ENCODE measurements at regions not wholly inside any gene's neighbourhood (a gene's known extent, or its start where the extent isn't known, plus 50 kb on each side); places are given as distances from the start of the nearest gene placed in this dataset.

GRCh38 chr4:189036906-189037305 lies 897.7 kb downstream of the TRIML1 start:
- Mint-ChIP-seq H3K4me3 (no peak overlapping the region), H3K9me3 (peaks cover 17 to 20% (median 18%) of the 10 kb centered on the region in 3 donors), H3K4me1 (no peaks in the 10 kb centered on the region), H3K27ac (no peak overlapping the region), H3K27me3 (no peaks in the 10 kb centered on the region), H3K36me3 (no peaks in the 10 kb centered on the region)
- H3K36me3 ChIP-seq (ENCODE audit: control insufficient read depth in 2 of 2, extremely low read depth in 1 of 2, insufficient read depth in 1 of 2, low read length in 1 of 2): no peaks in the 10 kb centered on the region
- H3K27ac ChIP-seq (ENCODE audit: low read length): no peak overlapping the region
- H3K4me1 ChIP-seq (ENCODE audit: control insufficient read depth in 1 of 2, extremely low read depth in 1 of 2, insufficient read depth in 2 of 2, low read length in 2 of 2): no peaks in the 10 kb centered on the region
- no peaks in the 10 kb centered on the region for H3K9me3 ChIP-seq
- DNase-seq (no peak), ATAC-seq (replicated peaks in 1 of 4) (no peak)
- ChIA-PET POLR2A (no interaction called here), CTCF (no interaction called here)
- H3K4me3 ChIP-seq (ENCODE audit: control insufficient read depth in 1 of 2, extremely low read depth in 1 of 2, low read length in 1 of 2): no peak overlapping the region
- WGBS (ENCODE audit: insufficient coverage): 93% methylated on average over 4 of the region's 6 CpGs
- no peaks in the 10 kb centered on the region for H3K27me3 ChIP-seq (replicated peaks in 1 of 2; ENCODE audit: control insufficient read depth in 2 of 2, extremely low read depth in 1 of 2, insufficient read depth in 2 of 2, low read length in 1 of 2)

- no peaks in the 10 kb centered on the region for H3K36me3 ChIP-seq (ENCODE audit: control insufficient read depth in 2 of 2, extremely low read depth in 1 of 2, insufficient read depth in 1 of 2, low read length in 1 of 2)
- POLR2A ChIA-PET: no interaction called here
- no peaks in the 10 kb centered on the region for H3K9me3 ChIP-seq
- Mint-ChIP-seq H3K27ac (no peak overlapping the region), H3K4me1 (no peaks in the 10 kb centered on the region), H3K9me3 (peaks cover 8 to 11% (median 8%) of the 10 kb centered on the region in 3 donors), H3K36me3 (no peaks in the 10 kb centered on the region), H3K4me3 (no peak overlapping the region), H3K27me3 (no peaks in the 10 kb centered on the region)
- no peak for ATAC-seq (replicated peaks in 1 of 4)
- no peak overlapping the region for H3K27ac ChIP-seq (ENCODE audit: low read length)
- H3K4me3 ChIP-seq (ENCODE audit: control insufficient read depth in 1 of 2, extremely low read depth in 1 of 2, low read length in 1 of 2): no peak overlapping the region
- no peaks in the 10 kb centered on the region for H3K27me3 ChIP-seq (replicated peaks in 1 of 2; ENCODE audit: control insufficient read depth in 2 of 2, extremely low read depth in 1 of 2, insufficient read depth in 2 of 2, low read length in 1 of 2)
- WGBS (ENCODE audit: insufficient coverage): no CpG with 5 or more reads among the region's 1 CpG
- DNase-seq: no peak
- CTCF ChIA-PET: no interaction called here
- H3K4me1 ChIP-seq (ENCODE audit: control insufficient read depth in 1 of 2, extremely low read depth in 1 of 2, insufficient read depth in 2 of 2, low read length in 2 of 2): no peaks in the 10 kb centered on the region
Measured at GRCh38 chr4:189046642-189047041, 894.0 kb upstream of the FRG1 start.

GRCh38 chr4:189048119-189048518 lies 892.6 kb upstream of the FRG1 start:
- ATAC-seq (replicated peaks in 1 of 4): no peak
- DNase-seq: no peak
- H3K4me1 ChIP-seq (ENCODE audit: control insufficient read depth in 1 of 2, extremely low read depth in 1 of 2, insufficient read depth in 2 of 2, low read length in 2 of 2): no peaks in the 10 kb centered on the region
- POLR2A ChIA-PET: no interaction called here
- Mint-ChIP-seq H3K9me3 (peaks cover 0 to 4% (median 0%) of the 10 kb centered on the region in 3 donors), H3K27me3 (no peaks in the 10 kb centered on the region), H3K27ac (no peak overlapping the region), H3K36me3 (no peaks in the 10 kb centered on the region), H3K4me1 (no peaks in the 10 kb centered on the region), H3K4me3 (no peak overlapping the region)
- no peaks in the 10 kb centered on the region for H3K27me3 ChIP-seq (replicated peaks in 1 of 2; ENCODE audit: control insufficient read depth in 2 of 2, extremely low read depth in 1 of 2, insufficient read depth in 2 of 2, low read length in 1 of 2)
- WGBS (ENCODE audit: insufficient coverage): 100% methylated on average over 1 of the region's 1 CpG
- no peaks in the 10 kb centered on the region for H3K36me3 ChIP-seq (ENCODE audit: control insufficient read depth in 2 of 2, extremely low read depth in 1 of 2, insufficient read depth in 1 of 2, low read length in 1 of 2)
- no peak overlapping the region for H3K27ac ChIP-seq (ENCODE audit: low read length)
- H3K9me3 ChIP-seq: no peaks in the 10 kb centered on the region
- H3K4me3 ChIP-seq (ENCODE audit: control insufficient read depth in 1 of 2, extremely low read depth in 1 of 2, low read length in 1 of 2): no peak overlapping the region
- CTCF ChIA-PET: no interaction called here

GRCh38 chr4:189049682-189050081 lies 891.0 kb upstream of the FRG1 start:
- H3K9me3 ChIP-seq: no peaks in the 10 kb centered on the region
- no peaks in the 10 kb centered on the region for H3K36me3 ChIP-seq (ENCODE audit: control insufficient read depth in 2 of 2, extremely low read depth in 1 of 2, insufficient read depth in 1 of 2, low read length in 1 of 2)
- DNase-seq (no peak), ATAC-seq (replicated peaks in 1 of 4) (no peak)
- no peaks in the 10 kb centered on the region for H3K4me1 ChIP-seq (ENCODE audit: control insufficient read depth in 1 of 2, extremely low read depth in 1 of 2, insufficient read depth in 2 of 2, low read length in 2 of 2)
- H3K9me3 Mint-ChIP-seq: peaks cover 0 to 4% (median 3%) of the 10 kb centered on the region in 3 donors
- 72% methylated on average over 4 of the region's 8 CpGs for WGBS (ENCODE audit: insufficient coverage)
- no peak overlapping the region for H3K4me3 ChIP-seq (ENCODE audit: control insufficient read depth in 1 of 2, extremely low read depth in 1 of 2, low read length in 1 of 2)
- CTCF ChIA-PET: no interaction called here
- H3K27ac Mint-ChIP-seq: no peak overlapping the region
- H3K27me3 Mint-ChIP-seq: no peaks in the 10 kb centered on the region
- no peak overlapping the region for H3K4me3 Mint-ChIP-seq
- no peaks in the 10 kb centered on the region for H3K36me3 Mint-ChIP-seq
- POLR2A ChIA-PET: no interaction called here
- no peaks in the 10 kb centered on the region for H3K4me1 Mint-ChIP-seq
- H3K27me3 ChIP-seq (replicated peaks in 1 of 2; ENCODE audit: control insufficient read depth in 2 of 2, extremely low read depth in 1 of 2, insufficient read depth in 2 of 2, low read length in 1 of 2): no peaks in the 10 kb centered on the region
- no peak overlapping the region for H3K27ac ChIP-seq (ENCODE audit: low read length)

GRCh38 chr4:189050643-189051042 lies 890.0 kb upstream of the FRG1 start:
- DNase-seq: no peak
- H3K9me3 Mint-ChIP-seq: peaks cover under 1 to 7% (median 4%) of the 10 kb centered on the region in 3 donors
- no peak overlapping the region for H3K4me3 Mint-ChIP-seq
- no peak for ATAC-seq (replicated peaks in 1 of 4)
- Histone ChIP-seq H3K9me3 (no peaks in the 10 kb centered on the region), H3K27me3 (replicated peaks in 1 of 2; ENCODE audit: control insufficient read depth in 2 of 2, extremely low read depth in 1 of 2, insufficient read depth in 2 of 2, low read length in 1 of 2) (no peaks in the 10 kb centered on the region), H3K27ac (ENCODE audit: low read length) (no peak overlapping the region), H3K36me3 (ENCODE audit: control insufficient read depth in 2 of 2, extremely low read depth in 1 of 2, insufficient read depth in 1 of 2, low read length in 1 of 2) (no peaks in the 10 kb centered on the region), H3K4me1 (ENCODE audit: control insufficient read depth in 1 of 2, extremely low read depth in 1 of 2, insufficient read depth in 2 of 2, low read length in 2 of 2) (no peaks in the 10 kb centered on the region), H3K4me3 (ENCODE audit: control insufficient read depth in 1 of 2, extremely low read depth in 1 of 2, low read length in 1 of 2) (no peak overlapping the region)
- WGBS (ENCODE audit: insufficient coverage): 82% methylated on average over 4 of the region's 8 CpGs
- H3K4me1 Mint-ChIP-seq: no peaks in the 10 kb centered on the region
- POLR2A ChIA-PET: no interaction called here
- CTCF ChIA-PET: no interaction called here
- H3K36me3 Mint-ChIP-seq: no peaks in the 10 kb centered on the region
- no peak overlapping the region for H3K27ac Mint-ChIP-seq
- H3K27me3 Mint-ChIP-seq: no peaks in the 10 kb centered on the region

GRCh38 chr4:189053621-189054020 lies 887.1 kb upstream of the FRG1 start:
- Mint-ChIP-seq H3K36me3 (no peaks in the 10 kb centered on the region), H3K27ac (no peak overlapping the region), H3K9me3 (peaks cover 2 to 15% (median 8%) of the 10 kb centered on the region in 3 donors), H3K4me3 (no peak overlapping the region), H3K27me3 (no peaks in the 10 kb centered on the region), H3K4me1 (no peaks in the 10 kb centered on the region)
- Histone ChIP-seq H3K4me3 (ENCODE audit: control insufficient read depth in 1 of 2, extremely low read depth in 1 of 2, low read length in 1 of 2) (no peak overlapping the region), H3K27me3 (replicated peaks in 1 of 2; ENCODE audit: control insufficient read depth in 2 of 2, extremely low read depth in 1 of 2, insufficient read depth in 2 of 2, low read length in 1 of 2) (no peaks in the 10 kb centered on the region), H3K9me3 (no peaks in the 10 kb centered on the region), H3K27ac (ENCODE audit: low read length) (no peak overlapping the region), H3K4me1 (ENCODE audit: control insufficient read depth in 1 of 2, extremely low read depth in 1 of 2, insufficient read depth in 2 of 2, low read length in 2 of 2) (no peaks in the 10 kb centered on the region), H3K36me3 (ENCODE audit: control insufficient read depth in 2 of 2, extremely low read depth in 1 of 2, insufficient read depth in 1 of 2, low read length in 1 of 2) (no peaks in the 10 kb centered on the region)
- ChIA-PET POLR2A (no interaction called here), CTCF (no interaction called here)
- no peak for DNase-seq
- ATAC-seq (replicated peaks in 1 of 4): no peak
- 90% methylated on average over 7 of the region's 7 CpGs for WGBS (ENCODE audit: insufficient coverage)

- no CpG with 5 or more reads among the region's 1 CpG for WGBS (ENCODE audit: insufficient coverage)
- no peak for DNase-seq
Measured at GRCh38 chr4:189060104-189060503, 880.6 kb upstream of the FRG1 start.

More at GRCh38 chr4:189060104-189060503, 880.6 kb upstream of the FRG1 start:
- no peaks in the 10 kb centered on the region for H3K9me3 ChIP-seq
- no peaks in the 10 kb centered on the region for H3K4me1 ChIP-seq (ENCODE audit: control insufficient read depth in 1 of 2, extremely low read depth in 1 of 2, insufficient read depth in 2 of 2, low read length in 2 of 2)
- H3K36me3 Mint-ChIP-seq: no peaks in the 10 kb centered on the region
- no peak overlapping the region for H3K27ac Mint-ChIP-seq
- H3K4me3 Mint-ChIP-seq: no peak overlapping the region
- no peak overlapping the region for H3K27ac ChIP-seq (ENCODE audit: low read length)
- H3K4me1 Mint-ChIP-seq: no peaks in the 10 kb centered on the region
- H3K4me3 ChIP-seq (ENCODE audit: control insufficient read depth in 1 of 2, extremely low read depth in 1 of 2, low read length in 1 of 2): no peak overlapping the region
- peaks cover 8 to 35% (median 15%) of the 10 kb centered on the region in 3 donors for H3K9me3 Mint-ChIP-seq
- no peaks in the 10 kb centered on the region for H3K36me3 ChIP-seq (ENCODE audit: control insufficient read depth in 2 of 2, extremely low read depth in 1 of 2, insufficient read depth in 1 of 2, low read length in 1 of 2)
- H3K27me3 Mint-ChIP-seq: no peaks in the 10 kb centered on the region
- ChIA-PET CTCF (no interaction called here), POLR2A (no interaction called here)
- ATAC-seq (replicated peaks in 1 of 4): no peak
- no peaks in the 10 kb centered on the region for H3K27me3 ChIP-seq (replicated peaks in 1 of 2; ENCODE audit: control insufficient read depth in 2 of 2, extremely low read depth in 1 of 2, insufficient read depth in 2 of 2, low read length in 1 of 2)

All from T-cell (primary cell).